ENCODE measurements at regions not wholly inside any gene's neighbourhood (a gene's known extent, or its start where the extent isn't known, plus 50 kb on each side); places are given as distances from the start of the nearest gene placed in this dataset.

GRCh38 chr12:103241184-103241583, 254.6 kb downstream of the C12orf42 start:
- H3K27ac ChIP-seq (ENCODE audit: extremely low read depth, low read depth, low read length) = no peak overlapping the region
- H3K36me3 ChIP-seq (ENCODE audit: control insufficient read depth, insufficient read depth, low read length) = no peaks in the 10 kb centered on the region
- no peaks in the 10 kb centered on the region for H3K4me1 ChIP-seq (replicated peaks in 1 of 2; ENCODE audit: control insufficient read depth in 2 of 2, insufficient read depth in 2 of 2, low read length in 2 of 2)
- H3K4me3 ChIP-seq = no peak overlapping the region
- H3K9ac ChIP-seq (ENCODE audit: insufficient read depth in 1 of 2, low read depth in 2 of 2, low read length in 2 of 2) = no peak overlapping the region
- ChIA-PET CTCF (ENCODE audit: low intra/inter-chr PET ratio) (no interaction called here), POLR2A (no interaction called here)
- in situ Hi-C loops (cut with MboI) (no loop called here), intact Hi-C loops (cut with micrococcal nuclease) (no loop called here)
- no peak overlapping the region for H2AFZ ChIP-seq (ENCODE audit: low read depth, low read length)
- H3K9me3 ChIP-seq (replicated peaks; ENCODE audit: control insufficient read depth, insufficient read depth, low read depth, low read length) = no peaks in the 10 kb centered on the region
- H3K27me3 ChIP-seq (ENCODE audit: control insufficient read depth in 2 of 2, insufficient read depth in 2 of 2, low read length in 2 of 2) = no peaks in the 10 kb centered on the region
- 9% methylated on average over 2 of the region's 2 CpGs for WGBS (ENCODE audit: insufficient coverage, low coverage, missing lambda C conversion rate)
- H3K9me1 ChIP-seq (ENCODE audit: control insufficient read depth, insufficient read depth, low read length) = no peaks in the 10 kb centered on the region
- DNase-seq (ENCODE audit: extremely low read depth in 1 of 4, low spot score in 3 of 4) (no peak), ATAC-seq (no peak), FAIRE-seq (no peak)
- no peaks in the 10 kb centered on the region for H4K20me1 ChIP-seq (replicated peaks; ENCODE audit: control insufficient read depth, insufficient read depth, low read length)
- H3K4me2 ChIP-seq (ENCODE audit: insufficient read depth, low read length) = no peak overlapping the region
- H3K79me2 ChIP-seq (ENCODE audit: control insufficient read depth, insufficient read depth, low read length) = no peaks in the 10 kb centered on the region
- no TSS peak for BruUV-seq (replicated peaks)
- TF ChIP-seq ZNF121 (CRISPR knock-in tag; conservative IDR thresholded peaks at IDR 0.05) (no peak), ZBTB17 (CRISPR knock-in tag; IDR thresholded peaks at IDR 0.05) (no peak), NCOA6 (IDR thresholded peaks at IDR 0.05) (no peak), PHF20 (IDR thresholded peaks at IDR 0.05; ENCODE audit: partially characterized antibody) (no peak), POU5F1 (IDR thresholded peaks at IDR 0.05; ENCODE audit: borderline replicate concordance, low read depth, low read length, partially characterized antibody) (no peak), CEBPB (tag; IDR thresholded peaks at IDR 0.05) (no peak), ZNF644 (tag; IDR thresholded peaks at IDR 0.05; ENCODE audit: low read depth) (no peak), HDAC6 (IDR thresholded peaks at IDR 0.05; ENCODE audit: low read depth, low read length) (no peak)
- TF ChIP-seq, protein P1, sequence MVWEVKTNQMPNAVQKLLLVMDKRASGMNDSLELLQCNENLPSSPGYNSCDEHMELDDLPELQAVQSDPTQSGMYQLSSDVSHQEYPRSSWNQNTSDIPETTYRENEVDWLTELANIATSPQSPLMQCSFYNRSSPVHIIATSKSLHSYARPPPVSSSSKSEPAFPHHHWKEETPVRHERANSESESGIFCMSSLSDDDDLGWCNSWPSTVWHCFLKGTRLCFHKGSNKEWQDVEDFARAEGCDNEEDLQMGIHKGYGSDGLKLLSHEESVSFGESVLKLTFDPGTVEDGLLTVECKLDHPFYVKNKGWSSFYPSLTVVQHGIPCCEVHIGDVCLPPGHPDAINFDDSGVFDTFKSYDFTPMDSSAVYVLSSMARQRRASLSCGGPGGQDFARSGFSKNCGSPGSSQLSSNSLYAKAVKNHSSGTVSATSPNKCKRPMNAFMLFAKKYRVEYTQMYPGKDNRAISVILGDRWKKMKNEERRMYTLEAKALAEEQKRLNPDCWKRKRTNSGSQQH (CRISPR knock-in tag; IDR thresholded peaks at IDR 0.05) = no peak
